ENCODE measurements at regions not wholly inside any gene's neighbourhood (a gene's known extent, or its start where the extent isn't known, plus 50 kb on each side); places are given as distances from the start of the nearest gene placed in this dataset.

GRCh38 chr1:29870621-29871020 lies 634.3 kb downstream of the PTPRU start:
- DNase-seq: no peak

GRCh38 chr1:29869802-29870201 lies 633.5 kb downstream of the PTPRU start:
- no peak for DNase-seq

GRCh38 chr1:29868944-29869343 lies 632.6 kb downstream of the PTPRU start:
- no peak for DNase-seq

GRCh38 chr1:29868096-29868495 lies 631.8 kb downstream of the PTPRU start:
- DNase-seq: no peak

- DNase-seq: no peak
These were observed 628.7 kb downstream of the PTPRU start for GRCh38 chr1:29865051-29865450.

DNA sequence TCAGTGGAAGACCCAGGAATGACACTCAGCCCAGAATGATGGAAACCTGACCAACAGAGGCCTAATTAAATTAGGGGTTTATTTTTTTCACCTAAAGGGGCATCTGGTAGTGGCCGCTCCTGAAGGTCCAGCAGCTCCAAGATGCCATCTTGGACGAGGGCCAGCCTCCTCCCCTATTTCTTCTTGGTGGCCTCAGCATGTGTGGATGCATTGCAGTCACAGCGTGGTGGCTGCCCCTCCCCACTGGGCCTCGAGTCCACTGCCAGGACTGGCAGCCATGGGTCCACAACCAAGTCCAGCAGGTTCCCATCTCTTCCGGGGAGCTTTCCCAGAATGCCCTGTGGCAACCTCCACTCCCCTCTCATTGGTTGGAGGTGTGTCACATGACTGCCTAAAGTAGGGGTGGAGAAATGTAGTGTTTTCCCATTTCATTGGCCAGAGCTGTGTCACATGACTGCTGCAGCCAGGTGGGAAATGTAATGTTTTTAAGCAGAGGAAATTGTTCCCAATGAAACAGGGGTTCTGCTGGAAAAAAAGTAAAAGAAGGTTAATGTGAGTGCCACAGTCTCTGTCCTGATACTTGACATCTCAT lies 628.2 kb downstream of the PTPRU start:
- DNase-seq: no peak

DNA sequence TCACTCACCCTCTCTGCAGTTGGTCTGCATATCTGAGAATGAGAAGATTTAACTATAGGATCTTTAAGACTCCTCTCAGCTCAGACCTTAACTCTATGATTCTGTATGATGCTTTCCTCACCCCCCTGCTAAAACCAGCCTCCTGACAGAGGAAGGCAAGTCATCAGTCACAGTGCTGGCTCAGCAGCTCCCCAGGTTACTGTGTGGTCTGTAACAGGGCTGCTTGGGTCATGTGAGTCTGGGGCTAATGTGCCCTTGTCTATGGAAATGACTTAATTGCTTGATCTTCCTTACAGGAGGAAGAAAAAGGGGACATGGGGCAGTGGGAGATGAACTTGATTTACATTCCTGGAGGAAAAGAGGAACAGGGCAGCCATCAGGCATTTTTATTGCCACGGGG lies 625.6 kb downstream of the PTPRU start:
- no peak for DNase-seq

- no peak for DNase-seq
These were observed 625.1 kb downstream of the PTPRU start for GRCh38 chr1:29861446-29861845.

GRCh38 chr1:29860681-29861080 lies 624.4 kb downstream of the PTPRU start:
- no peak for DNase-seq

DNA sequence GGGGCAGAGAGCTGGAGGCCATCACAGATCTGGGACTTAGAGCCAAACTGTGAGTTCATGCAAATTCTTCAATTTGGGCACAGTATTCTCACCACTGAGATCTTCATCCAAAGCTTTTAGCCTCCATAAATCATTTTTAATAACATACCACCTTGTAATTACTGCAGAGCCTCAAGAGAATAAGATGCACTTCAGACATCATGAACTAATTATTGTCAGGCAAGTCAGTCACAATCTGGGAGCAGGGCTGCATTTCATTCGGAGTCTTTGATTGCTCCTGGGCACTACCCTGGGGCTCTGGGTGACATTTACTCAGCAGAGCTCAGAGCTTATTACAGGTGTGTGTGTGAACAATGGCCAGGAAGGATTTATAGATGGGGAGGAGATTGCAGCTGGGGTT lies 623.7 kb downstream of the PTPRU start:
- DNase-seq: no peak

- no peak for DNase-seq
These were observed 622.8 kb downstream of the PTPRU start for GRCh38 chr1:29859126-29859525.

DNA sequence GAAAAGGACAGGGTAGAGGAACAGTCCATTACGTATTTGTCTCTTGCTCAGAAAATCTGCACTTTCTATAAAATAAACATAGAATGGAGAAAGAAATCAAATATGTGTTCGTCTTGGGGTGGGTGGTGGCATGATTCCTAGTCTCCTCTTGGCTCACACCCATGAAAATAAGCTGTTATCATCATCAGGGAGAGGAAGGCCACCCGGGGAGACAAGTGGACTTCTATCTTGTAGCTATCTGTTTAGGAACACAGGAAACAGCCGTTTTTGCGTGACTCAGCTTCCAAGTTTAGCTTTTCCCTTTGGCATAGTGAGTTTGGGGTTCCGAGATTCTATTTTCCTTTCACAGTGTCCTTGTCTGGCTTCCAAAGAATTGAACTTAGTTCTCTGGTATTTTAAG lies 622.3 kb downstream of the PTPRU start:
- DNase-seq: no peak

- no peak for DNase-seq
These were observed 620.2 kb downstream of the PTPRU start for GRCh38 chr1:29856340-29857114.

DNA sequence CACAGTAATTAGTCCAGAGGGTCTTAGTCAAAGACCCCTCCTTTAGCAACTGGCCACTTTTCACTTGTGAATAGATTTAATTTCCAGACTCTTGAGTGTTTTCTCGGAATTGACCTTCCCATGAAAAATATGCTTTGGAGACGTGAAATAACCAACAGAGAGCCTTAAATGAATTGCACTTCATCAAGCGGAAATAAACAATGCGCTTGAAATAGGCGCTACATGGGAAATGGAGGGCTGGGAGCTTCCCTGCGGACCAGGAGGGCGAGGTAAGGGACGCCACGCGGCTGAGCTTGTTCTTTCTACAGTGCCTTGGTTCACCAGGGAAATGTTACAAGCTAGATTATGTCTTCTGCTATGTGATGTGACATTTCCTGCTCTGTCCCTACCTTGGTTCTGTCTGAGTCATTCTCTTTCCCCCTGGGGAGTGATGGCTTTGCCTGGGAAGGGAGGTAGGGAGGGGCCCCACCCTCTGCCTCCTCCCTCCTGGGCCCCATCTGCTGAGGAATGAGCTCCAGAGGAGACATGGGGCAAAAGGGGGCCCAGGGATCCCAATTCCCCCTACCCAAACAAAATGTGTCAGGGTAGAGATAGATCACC lies 619.3 kb downstream of the PTPRU start:
- DNase-seq: no peak

- no peak for DNase-seq
These were observed 618.5 kb downstream of the PTPRU start for GRCh38 chr1:29854700-29855276.

DNA sequence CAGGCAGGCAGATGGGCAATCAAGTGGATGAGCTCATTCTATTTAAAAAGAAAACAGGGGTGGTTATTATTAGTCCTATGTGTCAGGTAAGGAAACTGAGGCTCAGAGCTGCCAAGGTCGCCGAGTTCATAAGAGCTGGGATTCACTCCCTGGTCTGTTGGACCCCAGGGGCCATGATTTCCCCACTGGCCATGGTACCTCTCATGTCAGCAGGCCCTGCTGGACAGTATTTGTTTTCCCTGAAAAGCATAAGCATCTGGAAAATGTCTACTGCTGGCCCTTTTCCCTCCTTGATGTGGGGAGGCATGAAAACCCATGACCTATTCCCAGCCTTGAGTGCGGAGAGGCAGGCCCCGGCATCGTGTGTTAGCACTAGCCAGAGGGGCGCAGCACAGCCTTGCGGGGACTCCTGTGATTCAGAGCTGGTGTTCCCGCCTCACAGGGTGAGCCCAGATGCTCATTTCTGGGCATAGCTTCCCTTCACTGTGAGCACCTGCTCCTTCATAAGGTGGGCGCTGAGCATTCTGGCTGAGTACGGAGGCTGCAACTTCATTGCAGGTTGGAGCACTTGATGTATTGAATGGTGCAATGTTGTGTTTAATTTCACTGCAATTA lies 617.5 kb downstream of the PTPRU start:
- DNase-seq: no peak

DNA sequence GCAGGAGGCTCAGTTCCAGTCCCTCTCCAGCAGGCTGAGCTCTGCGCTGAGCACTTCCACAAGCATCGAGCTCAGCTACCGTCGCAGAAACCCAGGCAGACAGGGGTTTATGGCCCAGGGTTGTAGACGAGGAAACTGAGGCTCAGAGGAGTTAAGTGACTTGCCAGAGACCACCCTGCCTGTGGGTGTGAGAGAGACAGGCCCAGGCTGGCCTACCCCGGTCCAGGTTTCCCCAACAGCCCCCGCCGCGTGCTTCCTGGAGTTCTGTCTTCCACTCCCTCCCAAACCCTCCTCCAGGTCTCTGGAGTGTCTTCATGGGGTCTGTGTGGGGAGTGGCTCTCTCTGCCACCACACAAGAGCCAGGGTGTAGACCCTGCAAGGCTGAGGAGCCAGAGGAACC lies 615.9 kb downstream of the PTPRU start:
- no peak for DNase-seq

DNA sequence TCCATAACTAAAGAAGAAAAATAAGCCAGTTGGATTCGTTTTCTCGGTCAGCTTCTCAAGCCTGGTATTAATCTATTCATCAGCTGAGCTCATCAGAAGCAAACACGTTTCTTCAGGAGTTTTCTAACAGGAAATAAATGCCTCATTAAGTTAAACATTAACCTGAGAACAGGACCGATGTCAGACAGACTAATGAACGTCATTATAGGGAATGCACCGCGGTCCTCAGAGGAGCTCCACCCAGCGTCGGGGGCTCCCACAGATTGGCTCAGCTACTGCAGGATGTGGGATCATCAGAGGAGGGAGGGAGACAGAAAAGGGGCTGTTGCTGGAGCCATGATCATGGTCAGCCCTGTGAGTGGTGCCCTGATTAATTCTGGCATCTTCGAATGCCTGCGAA lies 615.4 kb downstream of the PTPRU start:
- no peak for DNase-seq

- DNase-seq: no peak
These were observed 613.9 kb downstream of the PTPRU start for GRCh38 chr1:29849991-29850757.

GRCh38 chr1:29849038-29849750 lies 612.9 kb downstream of the PTPRU start:
- peak; percentile 31 for DNase-seq

DNA sequence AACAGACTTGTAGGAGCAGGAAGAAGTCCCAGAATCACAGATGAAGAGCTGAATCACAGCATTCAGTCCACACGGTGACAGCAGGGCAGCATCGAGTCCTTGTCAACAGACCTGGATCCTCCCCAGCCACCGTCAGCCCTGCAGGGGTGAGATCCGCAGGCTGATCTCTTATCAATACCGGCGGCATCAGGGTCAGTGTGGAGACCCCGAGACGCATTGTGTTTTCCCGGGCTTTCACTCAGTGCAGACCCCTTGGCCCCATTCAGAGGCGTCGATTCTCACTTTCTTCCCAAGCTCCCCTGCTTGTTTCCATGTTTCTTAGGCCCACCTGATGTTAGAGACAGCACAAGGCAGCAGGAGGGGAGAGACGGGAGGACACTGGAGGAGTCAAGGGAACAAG lies 609.6 kb downstream of the PTPRU start:
- DNase-seq: no peak

DNA sequence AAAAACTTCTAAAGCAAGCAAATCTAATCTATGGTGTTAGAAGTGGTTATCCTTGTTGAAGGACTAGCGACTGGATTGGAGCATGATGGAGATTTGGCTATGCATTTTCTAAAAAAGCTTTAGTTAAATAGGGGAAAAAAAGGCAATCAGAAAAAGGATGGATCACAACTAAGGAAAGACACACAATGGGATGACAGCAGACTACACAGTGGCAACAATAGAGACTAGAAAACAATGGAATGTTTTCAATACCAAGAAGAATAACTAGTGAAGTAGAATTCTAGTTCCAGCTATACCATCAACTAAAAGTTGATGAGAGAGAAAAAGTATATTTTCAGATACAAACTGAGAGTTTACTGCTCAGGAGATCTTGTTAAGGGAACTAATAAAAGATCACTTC lies 605.8 kb downstream of the PTPRU start:
- no peak for DNase-seq

Measured in EL (cell line).